NB4 (cell line): ENCODE measurements at regions not wholly inside any gene's neighbourhood (a gene's known extent, or its start where the extent isn't known, plus 50 kb on each side); places are given as distances from the start of the nearest gene placed in this dataset.

Source experiments
- MYC ChIP-seq: IDR thresholded peaks from 2 replicates; pipeline ENCODE4 v1.6.1; 2011; ENCODE audit warnings: low read depth, low read length
- POLR2A ChIP-seq: IDR thresholded peaks from 2 replicates; pipeline ENCODE4 v1.6.1; 2011; ENCODE audit warnings: mild to moderate bottlenecking; ENCODE audit not compliant: insufficient read length; ENCODE audit errors: extremely low read depth
- TF ChIP-seq, protein P1 (sequence below): IDR thresholded peaks from one replicate; pipeline ENCODE4 v1.5.1; 2012; ENCODE audit warnings: low read depth, low read length
- TF ChIP-seq, protein P2 (sequence below): IDR thresholded peaks from 2 replicates; pipeline ENCODE4 v1.6.1; 2011; ENCODE audit warnings: low read depth, low read length

DNA sequence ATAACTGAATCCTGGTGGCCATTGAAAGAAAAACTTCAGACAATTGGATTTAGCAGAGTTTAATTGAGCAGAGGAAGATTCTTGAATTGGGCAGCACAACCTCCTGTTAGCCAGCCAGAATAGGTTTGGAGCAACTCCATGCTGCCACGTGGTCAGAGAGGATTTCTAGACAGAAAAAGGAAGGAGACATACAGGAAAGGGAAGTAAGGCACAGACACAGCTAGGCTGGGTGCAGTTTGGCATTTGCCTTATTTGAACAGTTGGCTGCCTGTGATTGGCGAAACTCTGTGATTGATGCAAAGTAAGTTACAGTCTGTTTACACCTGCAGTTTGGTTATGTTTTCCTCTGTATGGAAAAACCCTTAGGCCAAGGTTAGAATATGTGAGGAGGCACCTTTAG lies 85.8 kb upstream of the SPATA13 start:
- TF ChIP-seq, protein P1, sequence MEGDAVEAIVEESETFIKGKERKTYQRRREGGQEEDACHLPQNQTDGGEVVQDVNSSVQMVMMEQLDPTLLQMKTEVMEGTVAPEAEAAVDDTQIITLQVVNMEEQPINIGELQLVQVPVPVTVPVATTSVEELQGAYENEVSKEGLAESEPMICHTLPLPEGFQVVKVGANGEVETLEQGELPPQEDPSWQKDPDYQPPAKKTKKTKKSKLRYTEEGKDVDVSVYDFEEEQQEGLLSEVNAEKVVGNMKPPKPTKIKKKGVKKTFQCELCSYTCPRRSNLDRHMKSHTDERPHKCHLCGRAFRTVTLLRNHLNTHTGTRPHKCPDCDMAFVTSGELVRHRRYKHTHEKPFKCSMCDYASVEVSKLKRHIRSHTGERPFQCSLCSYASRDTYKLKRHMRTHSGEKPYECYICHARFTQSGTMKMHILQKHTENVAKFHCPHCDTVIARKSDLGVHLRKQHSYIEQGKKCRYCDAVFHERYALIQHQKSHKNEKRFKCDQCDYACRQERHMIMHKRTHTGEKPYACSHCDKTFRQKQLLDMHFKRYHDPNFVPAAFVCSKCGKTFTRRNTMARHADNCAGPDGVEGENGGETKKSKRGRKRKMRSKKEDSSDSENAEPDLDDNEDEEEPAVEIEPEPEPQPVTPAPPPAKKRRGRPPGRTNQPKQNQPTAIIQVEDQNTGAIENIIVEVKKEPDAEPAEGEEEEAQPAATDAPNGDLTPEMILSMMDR = no peak
- TF ChIP-seq POLR2A (no peak), MYC (peak; percentile 52)
- TF ChIP-seq, protein P2, sequence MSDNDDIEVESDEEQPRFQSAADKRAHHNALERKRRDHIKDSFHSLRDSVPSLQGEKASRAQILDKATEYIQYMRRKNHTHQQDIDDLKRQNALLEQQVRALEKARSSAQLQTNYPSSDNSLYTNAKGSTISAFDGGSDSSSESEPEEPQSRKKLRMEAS = peak; percentile 87
